Liver (tissue), 8 donors: ENCODE measurements at regions not wholly inside any gene's neighbourhood (a gene's known extent, or its start where the extent isn't known, plus 50 kb on each side); places are given as distances from the start of the nearest gene placed in this dataset.

Source experiments
- DNase-seq: peaks from one replicate; pipeline ENCODE4 v3.0.0-alpha.2; 2017; ENCODE audit warnings: low spot score
- H3K27ac ChIP-seq, 2 donors: one replicate each; pipeline ENCODE4 v1.7.0; 2013; ENCODE audit warnings: inconsistent platforms in 2 of 2, low read length in 2 of 2, control low read depth in 1 of 2, low read depth in 1 of 2, mild to moderate bottlenecking in 1 of 2
- H3K27me3 ChIP-seq, 4 donors: one replicate each; pipeline versions ENCODE4 v1.6.1 to v1.7.0; 2013; ENCODE audit warnings: low read length in 3 of 4, inconsistent platforms in 1 of 4, mild to moderate bottlenecking in 1 of 4, moderate library complexity in 1 of 4; ENCODE audit not compliant: control insufficient read depth in 4 of 4, insufficient read depth in 4 of 4
- H3K36me3 ChIP-seq, 4 donors: one replicate each; pipeline versions ENCODE4 v1.6.1 to v1.7.0; 2013; ENCODE audit warnings: low read length in 3 of 4, mild to moderate bottlenecking in 3 of 4, low read depth in 1 of 4, moderate library complexity in 1 of 4; ENCODE audit not compliant: control insufficient read depth in 4 of 4, insufficient read depth in 3 of 4
- H3K4me1 ChIP-seq, 4 donors: one replicate each; pipeline versions ENCODE4 v1.6.1 to v1.7.0; 2013; ENCODE audit warnings: low read length in 3 of 4, mild to moderate bottlenecking in 3 of 4, moderate library complexity in 1 of 4; ENCODE audit not compliant: control insufficient read depth in 4 of 4, insufficient read depth in 4 of 4
- H3K4me3 ChIP-seq, 3 donors: one replicate each; pipeline versions ENCODE4 v1.6.1 to v1.7.0; 2013; ENCODE audit warnings: low read length in 3 of 3, control low read depth in 1 of 3, low read depth in 1 of 3, mild to moderate bottlenecking in 1 of 3
- H3K9ac ChIP-seq, 2 donors: one replicate each; pipeline ENCODE4 v1.7.0; 2013; ENCODE audit warnings: low read length in 2 of 2, mild to moderate bottlenecking in 2 of 2, moderate library complexity in 2 of 2, control low read depth in 1 of 2, low read depth in 1 of 2
- H3K9me3 ChIP-seq, 4 donors: one replicate each; pipeline versions ENCODE4 v1.6.1 to v1.7.0; 2013; ENCODE audit warnings: low read length in 3 of 4; ENCODE audit not compliant: control insufficient read depth in 4 of 4
- ATF3 ChIP-seq: IDR thresholded peaks from 2 replicates; pipeline ENCODE4 v1.6.1; 2016; ENCODE audit warnings: antibody characterized with exemption
- CTCF ChIP-seq: fragments of 150-350 bp; IDR thresholded peaks from 2 replicates; pipeline ENCODE4 v1.5.1; 2017; ENCODE audit warnings: improper control_type of control experiment, low read depth, low read length; ENCODE audit not compliant: missing input control
- EGR1 ChIP-seq, 2 donors: IDR thresholded peaks; 2 replicates each; pipeline ENCODE4 v1.6.1; 2016 to 2018; ENCODE audit warnings: antibody characterized with exemption in 2 of 2, low read depth in 2 of 2
- FOXA1 ChIP-seq: IDR thresholded peaks from 2 replicates; pipeline ENCODE4 v1.6.1; 2016; ENCODE audit warnings: antibody characterized with exemption
- FOXA2 ChIP-seq: IDR thresholded peaks from 2 replicates; pipeline ENCODE4 v1.6.1; 2016; ENCODE audit warnings: antibody characterized with exemption
- GABPA ChIP-seq, 2 donors: IDR thresholded peaks in 1 of 2; conservative IDR thresholded peaks in 1 of 2; 2 replicates each; pipeline ENCODE4 v1.6.1; 2016; ENCODE audit warnings: antibody characterized with exemption in 2 of 2, mild to moderate bottlenecking in 1 of 2, moderate library complexity in 1 of 2
- HNF4A ChIP-seq, 2 donors: conservative IDR thresholded peaks; 2 replicates each; pipeline ENCODE4 v1.6.1; 2016; ENCODE audit warnings: antibody characterized with exemption in 2 of 2, mild to moderate bottlenecking in 2 of 2
- JUND ChIP-seq, 2 donors: IDR thresholded peaks; 2 replicates each; pipeline ENCODE4 v1.6.1; 2016; ENCODE audit warnings: antibody characterized with exemption in 2 of 2
- MAX ChIP-seq: IDR thresholded peaks from 2 replicates; pipeline ENCODE4 v1.6.1; 2016; ENCODE audit warnings: antibody characterized with exemption
- NR2F2 ChIP-seq: IDR thresholded peaks from 2 replicates; pipeline ENCODE4 v1.6.1; 2016; ENCODE audit warnings: antibody characterized with exemption
- RAD21 ChIP-seq, 2 donors: IDR thresholded peaks; 2 replicates each; pipeline ENCODE4 v1.6.1; 2016; ENCODE audit warnings: antibody characterized with exemption in 2 of 2, mild to moderate bottlenecking in 2 of 2
- REST ChIP-seq: IDR thresholded peaks from 2 replicates; pipeline ENCODE4 v1.6.1; 2016; ENCODE audit warnings: antibody characterized with exemption, mild to moderate bottlenecking
- RXRA ChIP-seq, 2 donors: IDR thresholded peaks; 2 replicates each; pipeline ENCODE4 v1.6.1; 2017 to 2018; ENCODE audit warnings: antibody characterized with exemption in 2 of 2, mild to moderate bottlenecking in 1 of 2
- SP1 ChIP-seq: IDR thresholded peaks from 2 replicates; pipeline ENCODE4 v1.6.1; 2018; ENCODE audit warnings: antibody characterized with exemption, mild to moderate bottlenecking
- TAF1 ChIP-seq: conservative IDR thresholded peaks from 2 replicates; pipeline ENCODE4 v1.6.1; 2016; ENCODE audit warnings: antibody characterized with exemption, mild to moderate bottlenecking
- YY1 ChIP-seq: IDR thresholded peaks from 2 replicates; pipeline ENCODE4 v1.6.1; 2016; ENCODE audit warnings: antibody characterized with exemption, mild to moderate bottlenecking
- WGBS: extraction: QIAGEN DNeasy Blood & Tissue Kit; methylation state at CpG from one replicate; pipeline ENCODE4 v1.1.7; 2013; 5-methylcytosine and 5-hydroxymethylcytosine counted together
- donor health status: healthy.
- donor health status: healthy.
- donor health status: healthy.
- donor health status: healthy.
- donor health status: healthy.

GRCh38 chr3:19668163-19668562 is 265.9 kb downstream of the EFHB start:
- H3K36me3 ChIP-seq, result no peaks in the 10 kb centered on the region
- no peak overlapping the region for H3K27ac ChIP-seq
- H3K9me3 ChIP-seq, result no peaks in the 10 kb centered on the region
- 69% methylated on average over 2 of the region's 2 CpGs for WGBS
- H3K27me3 ChIP-seq, result no peaks in the 10 kb centered on the region
- no peak overlapping the region for H3K9ac ChIP-seq
- H3K4me1 ChIP-seq, result no peaks in the 10 kb centered on the region
- H3K4me3 ChIP-seq, result no peak overlapping the region
- no peak for TF ChIP-seq REST
- no peak for TF ChIP-seq GABPA (IDR thresholded peaks at IDR 0.05 in 1 of 2, conservative IDR thresholded peaks at IDR 0.05 in 1 of 2)
- no peak for TF ChIP-seq NR2F2
- no peak for TF ChIP-seq HNF4A (conservative IDR thresholded peaks at IDR 0.05)
- TF ChIP-seq TAF1, result no peak
- TF ChIP-seq MAX, result no peak
- DNase-seq, result no peak

GRCh38 chr3:19662486-19662885 is 271.5 kb downstream of the EFHB start:
- no peaks in the 10 kb centered on the region for H3K27me3 ChIP-seq
- TF ChIP-seq FOXA1 (no peak), JUND (IDR thresholded peaks at IDR 0.05) (no peak), CTCF (no peak), TAF1 (no peak), EGR1 (IDR thresholded peaks at IDR 0.05; ENCODE audit: low read depth in 2 of 2) (no peak), FOXA2 (no peak), YY1 (no peak), RAD21 (IDR thresholded peaks at IDR 0.05) (no peak), GABPA (IDR thresholded peaks at IDR 0.05 in 1 of 2, conservative IDR thresholded peaks at IDR 0.05 in 1 of 2) (no peak), ATF3 (no peak), RXRA (IDR thresholded peaks at IDR 0.05) (no peak), SP1 (no peak), MAX (no peak), REST (no peak), HNF4A (conservative IDR thresholded peaks at IDR 0.05) (no peak)
- DNase-seq, result no peak
- no peaks in the 10 kb centered on the region for H3K9me3 ChIP-seq
- no peaks in the 10 kb centered on the region for H3K36me3 ChIP-seq
- WGBS, result 91% methylated on average over 6 of the region's 6 CpGs
- no peak overlapping the region for H3K9ac ChIP-seq
- no peaks in the 10 kb centered on the region for H3K4me1 ChIP-seq
- no peak overlapping the region for H3K4me3 ChIP-seq
- H3K27ac ChIP-seq, result no peak overlapping the region
